Endothelial cell of hepatic sinusoid (primary cell): ENCODE measurements at regions not wholly inside any gene's neighbourhood (a gene's known extent, or its start where the extent isn't known, plus 50 kb on each side); places are given as distances from the start of the nearest gene placed in this dataset.

Experiments
- in situ Hi-C: cut with HindIII; loops from 2 replicates; pipeline ENCODE4 v1.10.0; 2017; ENCODE audit warnings: low sequenced_read_pairs

DNA sequence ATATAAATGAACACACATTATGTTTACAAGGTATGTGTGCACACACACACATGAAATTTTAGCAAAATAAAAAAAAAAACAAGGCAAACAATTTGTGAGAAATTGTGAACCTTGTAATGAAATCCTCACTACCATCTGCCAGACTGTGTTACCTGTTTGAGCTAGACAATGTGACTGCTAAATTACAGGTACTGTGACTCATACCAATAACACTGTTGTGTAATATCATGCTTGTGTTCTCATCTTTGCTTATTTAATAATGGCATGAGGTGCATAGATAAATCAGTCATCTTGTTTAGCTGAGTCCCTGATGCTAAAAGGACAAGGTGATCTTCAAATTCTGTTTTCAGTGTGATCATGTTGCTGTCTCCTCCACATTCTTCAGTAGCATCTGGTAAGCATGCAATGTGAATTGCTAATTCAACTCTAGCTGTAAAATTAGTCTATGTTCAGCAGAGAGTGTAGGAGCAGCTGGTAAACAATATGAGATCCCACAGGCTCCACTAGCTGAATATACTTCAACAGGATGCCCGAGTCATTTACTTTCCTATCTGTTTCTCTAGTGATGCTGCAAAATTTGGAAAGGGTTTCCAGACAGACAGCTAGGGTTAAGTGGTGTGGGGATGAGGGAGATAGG is 966.3 kb upstream of the C9orf72 start:
- in situ Hi-C loops: no loop called here

DNA sequence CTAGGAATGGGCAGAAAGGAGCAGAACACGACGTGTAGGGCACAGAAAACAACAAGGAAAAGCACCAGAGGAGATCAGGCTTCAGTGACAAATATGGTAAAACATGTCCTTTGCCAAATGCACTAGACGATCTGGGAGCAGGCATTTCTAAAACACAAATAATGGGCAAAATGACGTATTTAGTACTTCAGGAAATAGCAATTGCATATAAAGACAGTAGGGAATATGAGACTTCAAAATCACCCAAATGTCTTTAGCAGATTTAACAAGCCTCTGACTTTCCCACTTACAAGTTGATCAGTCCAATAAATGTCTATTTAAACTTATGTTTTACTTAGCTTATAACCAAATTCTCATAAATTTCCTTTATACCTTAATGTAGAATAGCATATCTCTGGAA is 969.6 kb upstream of the C9orf72 start:
- in situ Hi-C loops: no loop called here

DNA sequence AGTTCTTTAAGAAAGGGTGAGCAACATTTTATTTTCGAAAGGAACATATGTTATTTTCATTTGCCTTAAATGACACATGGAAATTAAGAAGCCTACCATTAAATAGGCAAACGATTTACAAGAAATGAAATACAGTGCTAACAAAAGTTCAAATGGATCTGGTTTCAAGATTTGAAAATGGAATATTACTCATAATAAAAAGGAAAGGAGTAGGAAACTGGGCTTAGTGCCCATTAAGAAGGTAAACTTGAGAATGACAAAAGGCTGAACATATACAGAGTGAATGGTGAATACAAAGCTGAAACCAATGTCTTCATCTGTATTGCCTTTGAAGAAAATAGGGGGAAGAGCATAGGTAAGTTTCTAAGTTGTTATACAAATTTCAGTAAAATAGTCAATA is 974.2 kb upstream of the C9orf72 start:
- in situ Hi-C loops: no loop called here

DNA sequence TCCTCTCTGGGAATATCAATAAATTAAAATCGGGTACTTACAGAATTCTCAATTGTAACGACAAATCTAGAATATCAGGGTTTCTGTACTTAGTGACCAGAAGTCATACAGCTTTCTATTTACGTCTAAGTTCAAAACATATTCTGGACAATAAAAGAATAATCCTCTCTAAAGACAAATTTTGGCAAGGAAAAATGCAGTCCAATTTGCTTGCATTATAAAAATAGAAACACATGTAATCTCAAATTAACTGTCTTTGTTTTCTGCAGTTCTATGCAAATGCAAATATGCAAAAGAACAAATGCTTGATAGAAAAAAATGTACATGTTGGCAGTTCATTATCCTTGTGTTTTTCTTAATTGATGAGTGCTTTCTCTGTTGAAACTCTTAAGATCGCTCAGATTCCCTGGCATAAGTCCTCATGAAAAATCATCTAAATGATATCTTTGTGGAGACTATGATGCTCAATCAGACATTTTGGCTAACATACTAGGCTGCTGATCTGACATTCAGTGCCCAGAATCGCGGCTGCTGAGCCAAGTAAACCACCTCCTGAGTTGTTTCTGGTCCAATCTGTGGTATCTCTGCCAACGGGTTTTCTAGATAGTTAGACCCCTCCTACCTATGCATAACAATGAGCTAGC is 990.1 kb upstream of the C9orf72 start:
- in situ Hi-C loops: no loop called here

DNA sequence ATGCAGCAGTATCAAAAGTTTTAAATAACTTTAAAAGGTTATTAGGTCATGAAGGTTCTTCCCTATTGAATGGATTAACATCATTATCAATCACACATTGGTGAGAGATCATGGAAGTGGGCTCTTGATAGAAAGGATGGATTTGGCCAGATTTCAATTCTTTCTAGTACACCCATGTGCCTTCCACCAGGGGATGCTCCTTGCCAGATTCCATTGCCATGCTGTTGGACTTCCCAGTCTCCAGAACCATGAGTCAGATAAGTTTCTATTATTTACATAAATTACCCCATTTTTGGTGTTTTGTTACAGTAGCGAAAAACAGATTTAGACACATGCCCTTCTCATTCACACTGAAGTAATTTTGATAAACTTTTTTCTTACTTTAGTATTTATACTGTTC is 1010.6 kb upstream of the C9orf72 start:
- in situ Hi-C loops: no loop called here

DNA sequence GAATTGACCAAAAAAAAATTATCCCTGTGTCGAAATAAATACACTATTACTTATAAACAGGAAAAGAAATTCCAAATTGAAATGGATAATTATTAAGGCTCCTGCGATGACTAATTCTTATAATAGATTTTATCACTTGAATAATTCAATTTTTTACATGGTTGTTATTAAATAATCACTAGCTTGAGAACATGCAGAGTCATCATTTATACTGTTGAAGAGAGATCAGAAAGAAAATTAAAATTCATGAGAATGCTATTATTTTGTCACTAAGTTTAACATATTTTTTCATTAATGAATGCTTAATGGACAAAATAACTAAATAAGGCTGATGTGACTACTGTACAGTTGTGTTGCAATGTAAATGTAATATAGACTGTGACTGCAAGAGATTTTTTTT is 1011.3 kb upstream of the C9orf72 start:
- in situ Hi-C loops: no loop called here

DNA sequence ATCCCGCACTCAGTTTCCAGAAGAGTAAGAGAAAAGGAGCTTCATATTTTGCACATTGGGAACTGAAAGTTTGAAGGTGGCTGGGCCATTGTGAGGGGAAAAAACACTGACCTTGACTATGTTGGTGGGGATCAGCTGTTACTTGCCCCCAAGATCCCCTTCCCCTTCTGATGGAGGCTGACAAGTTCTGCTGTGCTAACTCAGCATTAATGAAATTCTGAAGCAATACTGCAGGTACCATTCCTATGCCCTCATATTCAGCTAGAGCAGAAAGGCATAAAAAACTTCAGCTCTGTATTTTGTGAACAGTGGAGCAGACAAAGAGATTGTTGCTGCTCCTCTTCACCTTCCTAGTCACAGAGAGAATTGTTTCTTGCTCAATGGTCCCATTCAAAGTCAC is 1013.8 kb upstream of the C9orf72 start:
- in situ Hi-C loops: no loop called here

DNA sequence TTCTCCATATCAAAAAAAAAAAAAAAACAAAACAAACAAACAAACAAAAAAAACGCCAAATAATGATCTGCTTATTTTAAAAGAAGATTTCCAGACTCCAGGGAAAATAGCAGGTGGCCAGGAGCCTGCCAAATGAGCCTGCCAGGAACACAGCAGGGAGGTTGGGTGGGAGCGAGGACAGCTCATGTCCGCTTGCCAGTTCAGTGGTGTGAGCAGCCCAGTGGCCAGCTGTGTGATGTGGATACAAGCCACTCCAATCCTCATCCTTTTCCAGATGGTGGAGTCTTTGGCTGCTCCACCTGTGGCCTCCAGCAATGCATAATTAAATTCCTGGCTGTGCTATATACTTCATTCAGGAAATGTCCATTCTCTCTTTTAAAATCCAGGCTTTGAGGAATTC is 1025.1 kb upstream of the C9orf72 start:
- in situ Hi-C loops: no loop called here

DNA sequence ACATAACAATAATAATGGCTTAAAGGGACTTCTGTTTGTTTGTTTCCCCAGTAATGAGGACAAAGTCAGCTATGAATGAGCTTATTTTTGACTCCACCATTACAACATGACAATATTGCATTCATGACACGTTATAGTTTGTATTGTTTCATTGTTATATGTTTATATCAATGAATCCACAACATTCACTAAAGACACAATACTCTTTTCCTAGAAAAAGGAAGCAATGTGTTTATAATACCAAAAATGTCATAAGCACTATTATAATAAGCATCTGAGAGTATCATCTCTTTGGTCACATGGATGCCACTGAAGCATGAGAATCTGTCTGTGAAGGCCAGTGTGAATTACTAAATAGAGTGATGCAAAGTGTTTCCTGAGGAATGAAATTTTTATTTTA is 1026.9 kb upstream of the C9orf72 start:
- in situ Hi-C loops: no loop called here

DNA sequence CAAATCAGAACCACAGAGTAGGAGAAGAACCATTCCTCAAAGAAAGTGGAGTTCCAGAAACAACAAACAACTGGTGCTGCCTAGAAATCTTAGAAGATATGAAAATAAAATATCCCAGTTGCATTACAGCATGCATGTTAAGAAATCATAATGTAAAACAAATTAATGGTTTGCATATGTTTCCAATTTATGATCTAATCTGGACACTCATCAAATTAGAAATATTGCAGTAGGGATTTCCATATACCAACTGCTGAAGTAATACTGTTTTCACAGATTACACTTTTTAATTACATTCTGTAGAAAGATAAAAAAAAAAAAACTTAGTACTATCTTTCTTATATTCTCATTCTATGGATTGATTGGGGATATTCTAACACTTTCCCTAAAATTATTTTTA is 1034.6 kb upstream of the C9orf72 start:
- in situ Hi-C loops: no loop called here

DNA sequence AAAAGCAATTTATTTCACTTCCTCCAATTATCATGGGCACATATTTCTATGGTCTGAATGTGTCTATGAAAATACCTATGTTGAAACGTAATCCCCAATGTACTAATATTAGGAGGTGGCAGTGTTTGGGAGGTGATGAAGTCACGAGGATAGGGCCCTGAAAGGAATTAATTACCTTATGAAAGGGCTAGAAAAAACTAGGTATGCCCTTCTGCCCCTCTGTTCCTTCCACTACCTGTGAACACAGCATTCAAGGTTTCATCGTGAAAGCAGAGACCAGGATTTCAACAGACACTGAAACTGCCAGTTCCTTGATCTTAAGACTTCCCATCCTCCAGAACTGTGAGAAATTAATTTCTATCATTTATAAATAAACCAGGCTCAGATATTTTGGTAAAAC is 1037.1 kb upstream of the C9orf72 start:
- in situ Hi-C loops: no loop called here

DNA sequence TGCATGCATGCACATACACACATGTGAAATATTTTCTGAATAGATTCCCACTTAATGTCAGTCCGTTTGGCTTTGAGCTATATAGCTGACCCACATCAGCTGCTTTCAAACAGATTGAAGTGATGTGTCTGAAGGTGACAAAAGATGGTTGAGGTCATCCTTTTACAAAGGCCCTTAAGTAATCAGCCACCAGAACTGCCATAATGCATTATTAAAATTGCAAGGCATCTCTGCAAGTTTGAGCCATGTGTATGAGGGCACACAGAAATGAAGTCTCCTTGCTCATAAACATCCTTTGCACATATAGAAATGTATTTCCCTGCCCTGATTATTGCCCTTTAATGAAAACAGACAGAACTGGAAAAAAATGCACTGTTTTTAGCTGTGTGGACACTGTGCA is 1043.0 kb upstream of the C9orf72 start:
- in situ Hi-C loops: no loop called here

DNA sequence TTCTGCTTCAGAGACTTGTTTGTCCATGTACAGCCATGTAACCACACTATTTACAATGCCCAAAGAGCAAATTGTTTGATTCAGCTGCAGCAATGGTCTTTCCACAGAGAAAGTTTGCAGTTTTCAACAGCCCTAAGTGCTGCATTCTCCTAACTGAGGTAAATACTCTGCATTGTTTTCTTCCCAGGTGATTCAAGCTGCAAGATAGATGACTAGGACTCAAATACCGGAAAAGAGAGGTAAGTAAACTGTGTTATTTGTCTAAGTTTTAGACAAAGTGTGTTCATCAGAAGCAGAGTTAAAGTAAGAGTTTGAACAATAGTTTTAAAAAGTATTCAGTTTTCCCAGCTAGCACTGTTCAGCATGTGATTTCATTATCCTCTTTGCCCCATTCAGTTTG is 1046.7 kb upstream of the C9orf72 start:
- in situ Hi-C loops: no loop called here

DNA sequence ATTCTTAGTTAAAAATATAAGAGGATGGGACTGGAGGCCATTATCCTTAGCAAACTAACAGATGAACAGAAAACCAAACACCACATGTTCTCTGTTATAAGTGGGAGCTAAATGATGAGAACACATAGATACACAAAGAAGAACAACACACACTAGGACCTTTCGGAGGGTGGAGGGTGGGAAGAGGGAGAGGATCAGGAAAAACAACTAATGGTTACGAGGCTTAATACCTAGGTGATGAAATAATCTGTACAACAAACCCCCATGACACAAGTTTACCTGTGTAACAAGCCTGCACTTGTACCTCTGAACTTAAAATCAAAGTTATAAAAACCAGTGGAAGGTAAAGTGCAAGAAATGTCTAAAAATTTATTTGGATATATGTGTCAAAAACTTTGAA is 1047.4 kb upstream of the C9orf72 start:
- in situ Hi-C loops: no loop called here

DNA sequence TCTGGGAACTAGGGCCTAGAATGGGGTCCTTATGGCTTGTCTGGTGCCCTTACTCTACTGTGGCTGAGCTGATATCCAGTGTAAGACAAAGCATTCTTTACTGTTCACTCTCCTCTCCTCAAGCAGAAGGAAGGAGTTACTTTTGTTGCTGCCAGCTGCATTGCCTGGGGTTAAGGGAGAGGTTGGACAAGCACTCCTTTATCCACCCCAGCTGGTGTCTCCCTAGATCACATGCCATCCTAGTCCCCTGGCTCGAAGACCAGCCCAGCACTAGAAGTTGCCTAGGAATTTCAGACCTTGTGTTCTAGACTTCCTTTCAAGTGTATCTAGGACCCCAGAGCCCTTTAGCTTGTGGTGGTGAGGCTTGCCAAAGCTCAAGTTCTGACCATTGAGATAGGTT is 1051.5 kb upstream of the C9orf72 start:
- in situ Hi-C loops: no loop called here

DNA sequence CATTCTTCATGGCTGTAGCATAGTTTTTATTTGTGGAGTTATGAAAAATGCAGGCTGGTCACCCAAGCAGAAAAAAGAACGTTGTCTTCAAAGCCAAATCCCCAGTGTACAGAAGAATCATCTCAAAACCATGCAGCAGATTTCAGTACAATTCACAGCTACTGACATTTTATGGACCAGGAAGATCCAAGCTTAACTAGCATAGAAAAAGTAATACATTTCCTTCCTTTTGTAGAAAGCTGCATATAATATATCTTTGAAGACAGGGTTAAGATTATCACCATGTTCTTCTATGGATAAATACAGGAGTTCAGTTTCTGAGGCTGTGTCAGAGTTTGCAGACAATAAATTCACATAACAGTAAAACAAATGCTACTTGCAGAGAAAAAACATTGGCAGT is 1054.8 kb upstream of the C9orf72 start:
- in situ Hi-C loops: no loop called here

DNA sequence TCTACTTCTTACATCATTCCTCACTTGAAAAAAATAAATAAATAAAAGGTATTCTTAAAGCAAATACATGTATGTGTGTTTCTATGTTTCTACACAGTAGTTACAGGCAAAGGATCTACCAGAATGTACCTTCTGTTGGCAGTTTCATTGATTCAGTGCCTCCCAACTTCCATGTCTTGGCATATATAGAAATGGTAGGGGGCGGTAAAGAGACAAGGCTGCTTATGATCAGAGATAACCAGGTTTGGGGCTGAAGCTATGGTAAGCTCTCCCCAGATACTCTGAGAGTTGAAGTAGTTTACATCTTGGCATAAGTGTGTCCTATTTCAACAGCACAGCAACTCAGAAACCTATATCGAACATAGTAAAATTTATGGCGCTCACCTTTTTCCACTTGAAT is 1075.4 kb upstream of the C9orf72 start:
- in situ Hi-C loops: no loop called here

DNA sequence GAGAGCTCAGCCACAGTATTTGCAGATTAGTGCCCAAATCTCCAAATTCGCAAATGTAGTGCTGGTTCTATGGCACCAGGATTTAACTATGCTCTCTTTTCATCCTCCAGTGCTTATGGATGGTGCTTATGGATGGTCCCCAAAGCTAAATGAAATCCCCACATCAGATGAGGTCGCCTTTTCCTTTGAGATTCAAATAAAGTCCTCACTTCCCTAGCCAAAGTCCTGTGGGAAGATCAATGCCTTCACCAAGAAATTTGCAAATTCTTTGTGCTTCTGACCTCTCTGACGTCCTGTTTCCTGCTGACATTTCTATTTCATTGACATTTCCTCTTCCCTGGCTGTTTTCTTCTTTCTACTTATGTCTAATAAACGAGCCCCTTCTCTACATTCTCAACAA is 1077.0 kb upstream of the C9orf72 start:
- in situ Hi-C loops: no loop called here

DNA sequence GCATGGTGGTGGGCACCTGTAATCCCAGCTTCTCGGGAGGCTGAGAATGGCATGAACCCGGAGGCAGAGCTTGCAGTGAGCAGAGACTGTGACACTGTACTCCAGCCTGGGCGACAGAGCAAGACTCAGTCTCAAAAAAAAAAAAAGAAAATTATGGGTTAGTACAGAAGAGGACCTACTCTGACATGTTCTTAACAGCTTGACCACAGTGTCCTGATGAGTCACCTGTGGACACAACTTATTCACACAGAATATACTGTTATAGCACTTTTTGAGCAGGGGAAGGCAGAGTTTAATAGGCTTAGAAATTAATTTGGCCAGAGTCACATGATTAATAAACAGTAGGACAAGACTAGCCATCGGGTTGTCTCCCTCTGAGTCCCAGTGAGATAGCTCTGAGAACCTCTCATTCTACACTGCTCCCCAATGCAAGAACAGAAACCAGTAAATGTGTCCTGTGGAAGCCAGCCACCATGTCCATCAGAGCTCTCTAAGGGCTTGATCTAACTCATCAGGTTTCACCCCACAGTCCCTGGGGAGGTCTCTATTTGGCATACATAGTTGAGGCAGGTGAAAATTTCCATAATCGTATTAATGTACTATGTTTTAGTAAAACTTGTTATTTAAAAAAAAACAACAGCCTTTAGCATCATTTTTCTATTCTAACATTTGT is 1077.9 kb upstream of the C9orf72 start:
- in situ Hi-C loops: no loop called here

DNA sequence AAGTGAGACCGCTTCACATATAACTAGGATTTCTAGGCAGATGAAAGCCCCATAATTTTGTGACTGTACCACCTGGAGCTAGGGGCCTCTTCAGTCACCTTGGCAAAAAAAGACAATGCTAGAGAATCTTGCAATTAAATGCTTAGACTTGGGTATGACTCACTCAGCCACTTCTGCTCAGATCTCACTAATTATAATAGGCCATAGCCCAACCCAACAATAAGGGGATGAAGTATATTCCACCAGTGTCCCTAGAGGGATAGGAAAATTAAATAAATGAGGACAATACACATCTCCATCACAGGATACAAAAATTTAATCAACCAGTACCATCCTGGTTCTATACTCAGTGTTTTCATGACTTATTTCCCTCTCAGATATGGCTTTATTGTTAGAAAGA is 1079.9 kb upstream of the C9orf72 start:
- in situ Hi-C loops: no loop called here

DNA sequence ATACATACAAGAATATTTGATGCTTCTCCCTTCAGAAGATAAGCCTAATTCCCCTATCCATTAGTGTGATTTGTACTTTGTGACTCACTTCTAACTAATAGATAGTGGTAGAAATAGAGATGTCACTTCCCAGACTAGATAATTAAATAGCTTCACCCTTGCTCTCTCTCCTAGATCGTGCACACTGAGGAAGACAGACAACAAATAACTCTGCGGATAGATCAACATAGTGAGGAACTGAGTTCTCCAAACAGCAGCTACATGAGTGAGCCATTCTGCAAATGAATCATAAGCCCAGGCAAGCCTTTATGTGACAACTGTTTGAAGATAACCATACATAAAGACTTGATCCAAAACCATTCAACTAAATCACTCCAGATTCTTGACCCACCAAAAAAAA is 1083.4 kb upstream of the C9orf72 start:
- in situ Hi-C loops: no loop called here

DNA sequence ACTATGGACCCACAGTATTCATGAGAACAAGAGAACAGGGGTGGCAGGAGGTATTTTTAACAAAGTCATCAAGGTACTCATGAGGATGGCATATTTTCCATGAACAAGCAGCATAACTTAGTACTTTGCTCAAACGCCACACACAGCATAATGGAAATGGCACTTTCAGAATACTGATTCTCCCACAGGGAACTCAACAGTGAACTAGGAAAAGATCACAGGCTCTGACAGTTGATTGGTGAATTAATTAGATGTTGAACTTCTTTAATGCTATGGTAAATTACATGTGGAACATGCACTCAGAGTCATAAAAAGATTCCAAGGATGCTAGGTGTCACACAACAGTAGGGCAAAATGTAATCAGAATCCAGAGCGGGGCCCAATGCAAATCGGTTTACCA is 1088.6 kb upstream of the C9orf72 start:
- in situ Hi-C loops: no loop called here

DNA sequence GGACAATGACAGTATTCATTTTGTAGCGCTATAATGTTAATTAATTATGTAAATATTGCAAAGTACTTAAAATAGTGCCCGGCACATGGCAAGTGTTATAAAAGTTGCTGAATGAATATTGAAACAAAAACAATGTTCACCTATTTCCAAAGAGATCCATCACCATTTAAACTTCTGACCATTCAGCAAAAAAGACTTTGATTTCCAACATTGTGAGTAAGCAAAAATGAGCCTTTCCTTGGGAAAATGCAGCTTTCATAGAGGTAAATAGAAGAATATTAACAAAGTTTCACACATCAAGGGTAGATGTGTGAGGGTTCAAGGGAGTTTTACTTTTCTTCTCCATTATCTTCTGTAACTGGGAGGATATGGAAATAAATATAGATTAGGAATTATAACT is 1089.4 kb upstream of the C9orf72 start:
- in situ Hi-C loops: no loop called here
